NCI-H1105 treated with DMSO at 0.1 percent for 48 hours (cell line): ENCODE measurements at regions not wholly inside any gene's neighbourhood (a gene's known extent, or its start where the extent isn't known, plus 50 kb on each side); places are given as distances from the start of the nearest gene placed in this dataset.
A peak's percentile ranks its signal among the peaks of the same experiment; 100 is the strongest.

Experiments
- DNase-seq: peaks from one replicate; lab custom pipeline; 2025; lab: John Stamatoyannopoulos, UW

GRCh38 chr4:31955346-31955745, 1235.2 kb downstream of the PCDH7 start:
- no peak for DNase-seq

DNA sequence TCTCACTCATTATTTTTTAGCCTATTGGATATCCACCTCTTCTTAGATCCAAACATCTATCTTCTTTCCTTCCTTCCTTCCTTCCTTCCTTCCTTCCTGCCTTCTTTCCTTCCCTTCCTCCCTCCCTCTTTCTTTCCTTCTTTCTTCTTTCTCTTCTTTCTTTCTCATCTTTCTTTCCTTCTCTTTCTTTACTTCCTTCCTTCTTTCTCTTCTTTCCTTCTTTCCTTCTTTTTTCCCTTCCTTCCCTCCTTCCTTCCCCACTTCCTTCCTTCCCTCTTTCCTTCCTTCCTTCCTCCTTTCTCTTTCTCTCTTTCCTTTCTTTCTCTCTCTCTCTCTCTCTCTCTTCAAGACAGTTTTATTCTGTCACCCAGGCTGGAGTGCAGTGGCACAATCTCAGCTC, 1239.8 kb downstream of the PCDH7 start:
- no peak for DNase-seq

DNA sequence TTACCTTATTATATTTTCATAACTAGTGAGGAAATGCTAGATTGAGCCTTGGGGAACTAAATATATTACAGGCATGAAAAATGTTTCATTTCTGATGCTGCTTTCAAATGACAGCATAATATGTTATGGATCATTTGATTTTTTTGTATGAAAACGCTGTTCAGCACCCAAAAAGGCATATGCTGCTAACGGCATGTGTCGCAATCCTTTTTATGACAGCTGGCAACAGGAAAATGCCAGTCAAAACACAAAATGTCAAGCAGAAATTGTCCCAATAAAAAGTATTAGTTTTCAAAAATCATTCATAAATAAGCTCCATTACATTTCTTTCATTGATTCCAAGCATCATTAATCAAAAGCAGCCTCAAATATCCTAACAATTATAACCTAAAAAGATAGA, 1244.5 kb downstream of the PCDH7 start:
- DNase-seq: no peak

- no peak for DNase-seq
These were observed 1248.7 kb downstream of the PCDH7 start for GRCh38 chr4:31968842-31969241.

- no peak for DNase-seq
These were observed 1254.4 kb downstream of the PCDH7 start for GRCh38 chr4:31974490-31975002.

DNA sequence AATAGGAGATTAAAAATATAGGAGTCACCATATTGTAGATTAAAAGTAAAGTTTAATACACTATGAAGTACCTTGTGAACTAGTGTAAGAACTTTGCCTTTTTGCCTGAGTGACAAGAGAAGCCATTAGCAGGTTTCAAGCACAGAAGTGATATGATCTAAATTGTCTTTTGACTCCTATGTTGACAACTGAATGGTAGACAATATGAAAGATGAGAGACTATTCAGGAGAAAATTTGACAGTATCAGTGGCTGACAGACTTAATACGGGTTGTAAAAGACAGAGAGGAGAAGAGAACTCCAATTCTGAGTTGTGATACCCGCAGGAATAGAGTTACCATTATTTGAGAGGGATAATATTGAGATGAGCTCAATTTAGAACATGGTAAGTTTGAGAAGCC, 1259.8 kb downstream of the PCDH7 start:
- no peak for DNase-seq

- no peak for DNase-seq
These were observed 1263.1 kb downstream of the PCDH7 start for GRCh38 chr4:31983246-31983645.

DNA sequence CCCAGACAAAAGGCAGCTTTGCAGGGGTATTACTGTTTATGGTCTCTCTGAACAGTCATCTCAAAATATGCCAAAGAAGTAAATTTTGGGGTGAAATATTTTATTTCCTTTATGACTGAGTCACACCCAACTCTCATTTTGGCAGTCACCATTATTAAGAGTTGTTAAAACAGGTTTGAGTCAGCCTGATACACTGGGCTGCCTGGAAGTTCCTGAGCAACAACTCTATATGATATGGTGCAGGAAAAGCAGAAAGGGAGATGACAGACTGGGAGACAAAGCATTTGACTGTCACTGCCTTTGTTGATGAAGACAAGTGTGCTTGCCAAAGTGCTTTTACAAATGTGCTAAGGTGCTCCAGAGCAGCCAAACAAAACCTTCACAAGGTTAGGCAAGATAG, 1263.5 kb downstream of the PCDH7 start:
- no peak for DNase-seq

- no peak for DNase-seq
These were observed 1264.7 kb downstream of the PCDH7 start for GRCh38 chr4:31984872-31985271.

DNA sequence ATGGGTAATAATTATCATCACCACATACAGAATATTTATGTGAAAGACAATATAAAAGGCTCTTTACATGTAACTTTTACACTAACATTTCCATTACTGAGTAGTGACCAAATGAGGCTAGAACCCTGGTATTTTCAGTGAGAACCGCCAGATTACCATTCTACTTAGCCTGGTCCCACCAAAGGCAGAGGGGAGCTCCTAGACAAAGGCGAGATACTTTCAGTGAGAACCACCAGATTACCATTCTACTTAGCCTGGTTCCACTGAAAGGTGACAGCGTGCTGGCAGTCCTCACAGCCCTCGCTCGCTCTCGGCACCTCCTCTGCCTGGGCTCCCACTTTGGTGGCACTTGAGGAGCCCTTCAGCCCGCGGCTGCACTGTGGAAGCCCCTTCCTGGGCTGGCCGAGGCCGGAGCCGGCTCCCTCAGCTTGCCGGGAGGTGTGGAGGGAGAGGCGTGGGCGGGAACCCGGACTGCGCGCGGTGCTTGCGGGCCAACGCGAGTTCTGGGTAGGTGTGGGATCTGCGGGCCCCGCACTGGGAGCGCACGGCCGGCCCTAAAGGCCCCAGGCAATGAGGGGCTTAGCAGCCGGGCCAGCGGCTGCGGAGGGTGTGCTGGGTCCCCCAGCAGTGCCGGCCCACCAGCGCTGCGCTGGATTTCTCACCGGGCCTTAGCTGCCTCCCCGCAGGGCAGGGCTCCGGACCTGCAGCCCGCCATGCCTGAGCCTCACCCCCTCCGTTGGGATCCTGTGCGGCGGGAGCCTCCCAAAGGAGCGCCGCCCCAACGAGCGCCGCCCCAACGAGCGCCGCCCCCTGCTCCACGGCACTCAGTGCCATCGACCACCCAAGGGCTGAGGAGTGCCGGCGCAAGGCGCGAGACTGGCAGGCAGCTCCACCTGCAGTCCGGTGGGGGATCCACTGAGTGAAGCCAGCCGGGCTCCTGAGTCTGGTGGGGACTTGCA, 1276.1 kb downstream of the PCDH7 start:
- no peak for DNase-seq

- DNase-seq: no peak
These were observed 1278.6 kb downstream of the PCDH7 start for GRCh38 chr4:31998807-31999206.

- DNase-seq: no peak
These were observed 1279.7 kb downstream of the PCDH7 start for GRCh38 chr4:31999848-32000247.

GRCh38 chr4:32000846-32001488, 1280.8 kb downstream of the PCDH7 start:
- DNase-seq: no peak

- no peak for DNase-seq
These were observed 1282.0 kb downstream of the PCDH7 start for GRCh38 chr4:32002037-32002747.

- DNase-seq: no peak
These were observed 1283.4 kb downstream of the PCDH7 start for GRCh38 chr4:32003548-32003947.

GRCh38 chr4:32010221-32010620, 1290.1 kb downstream of the PCDH7 start:
- DNase-seq: no peak

GRCh38 chr4:32022071-32022470, 1301.9 kb downstream of the PCDH7 start:
- DNase-seq: no peak

DNA sequence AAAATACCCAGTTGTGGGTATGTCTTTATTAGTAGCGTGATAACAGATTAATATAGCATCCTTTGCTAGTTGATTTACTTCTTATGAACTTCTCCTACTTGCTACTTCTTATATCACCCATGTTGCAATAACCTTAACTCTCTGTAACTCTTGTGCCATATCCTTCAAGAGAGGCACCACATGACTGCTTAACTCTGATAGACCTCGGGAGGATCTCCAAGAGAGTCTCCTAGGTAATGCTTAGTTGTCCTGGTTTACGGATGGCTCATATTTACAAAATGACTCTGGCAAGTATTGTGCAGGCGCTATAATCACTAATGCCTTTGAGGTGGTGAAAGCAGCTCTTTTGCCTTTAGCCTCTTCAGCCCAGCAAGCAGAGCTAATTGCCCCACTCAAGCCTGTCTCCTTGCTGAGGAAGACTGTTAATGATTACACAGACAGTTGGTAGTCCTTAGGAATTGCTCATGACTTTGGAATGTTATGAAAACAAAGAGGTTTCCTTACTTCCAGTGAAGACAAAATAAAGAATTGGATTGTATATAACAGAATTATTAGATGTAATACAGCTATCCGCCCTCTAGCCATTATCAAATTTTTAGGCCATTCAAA, 1305.8 kb downstream of the PCDH7 start:
- peak; percentile 57 for DNase-seq

GRCh38 chr4:32030406-32030805, 1310.2 kb downstream of the PCDH7 start:
- DNase-seq: no peak

DNA sequence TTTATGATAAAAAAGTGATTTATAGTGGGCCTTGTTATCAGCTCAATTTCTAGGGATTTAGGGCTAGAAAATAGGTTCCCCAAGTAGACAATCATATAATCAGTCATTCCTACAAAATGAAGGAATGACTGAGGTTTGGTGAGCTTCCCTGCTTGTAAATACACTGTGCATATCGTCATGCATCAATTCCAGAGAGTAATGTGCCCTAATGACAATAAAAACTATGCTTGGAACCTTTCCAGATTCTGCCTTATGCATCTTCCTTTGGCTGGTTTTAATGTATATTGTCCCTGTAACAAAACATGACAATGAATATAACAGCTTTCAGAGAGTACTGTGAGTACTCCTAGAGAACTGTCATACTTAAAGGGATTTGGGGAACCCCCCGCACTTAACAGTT, 1310.9 kb downstream of the PCDH7 start:
- DNase-seq: no peak

DNA sequence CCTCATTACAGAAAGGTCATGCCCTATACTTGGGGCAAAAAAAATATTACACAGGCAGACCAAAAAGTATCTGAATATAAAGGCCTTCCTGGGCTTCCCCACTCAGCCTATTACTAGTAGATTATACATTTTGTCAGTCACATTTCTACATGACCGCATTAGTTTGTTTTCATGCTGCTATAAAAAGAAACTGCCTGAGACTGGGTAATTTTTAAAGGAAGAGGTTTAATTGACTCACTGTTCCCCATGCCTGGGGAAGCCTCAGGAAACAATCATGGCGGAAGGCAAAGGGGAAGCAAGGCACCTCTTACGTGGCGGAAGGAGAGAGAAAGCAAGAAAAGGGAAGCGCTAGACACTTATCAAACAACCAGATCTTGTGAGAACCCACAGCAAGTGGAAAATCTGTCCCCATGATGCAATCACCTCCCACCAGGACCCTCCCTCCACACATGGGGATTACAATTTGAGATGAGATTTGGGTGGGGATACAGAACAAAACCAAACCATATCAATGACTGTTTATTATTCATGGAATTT, 1312.0 kb downstream of the PCDH7 start:
- DNase-seq: no peak

GRCh38 chr4:32037399-32037798, 1317.2 kb downstream of the PCDH7 start:
- DNase-seq: no peak
